ENCODE measurements at regions not wholly inside any gene's neighbourhood (a gene's known extent, or its start where the extent isn't known, plus 50 kb on each side); places are given as distances from the start of the nearest gene placed in this dataset.

- no peak for DNase-seq (ENCODE audit: low read depth in 4 of 6, low spot score in 6 of 6)
- no peak overlapping the region for H3K4me3 ChIP-seq (ENCODE audit: low read depth, low read length)
- peaks cover 5% of the 10 kb centered on the region for H3K36me3 ChIP-seq (ENCODE audit: control insufficient read depth, insufficient read depth, low read length)
- 95% methylated on average over 10 of the region's 19 CpGs for WGBS (ENCODE audit: insufficient coverage)
- H3K9me3 ChIP-seq (ENCODE audit: control insufficient read depth, insufficient read depth, low read length): no peaks in the 10 kb centered on the region
- H3K27me3 ChIP-seq (ENCODE audit: control insufficient read depth, insufficient read depth, low read length): no peaks in the 10 kb centered on the region
- H3K27ac ChIP-seq (ENCODE audit: low read depth, low read length): no peak overlapping the region
- H3K4me1 ChIP-seq (ENCODE audit: control insufficient read depth, insufficient read depth, low read length): peaks cover 39% of the 10 kb centered on the region
These were observed 253.4 kb upstream of the SFSWAP start for GRCh38 chr12:131457331-131458047.

GRCh38 chr12:131458048-131458374 lies 252.9 kb upstream of the SFSWAP start:
- WGBS (ENCODE audit: insufficient coverage): 71% methylated on average over 7 of the region's 9 CpGs
- H3K9me3 ChIP-seq (ENCODE audit: control insufficient read depth, insufficient read depth, low read length): no peaks in the 10 kb centered on the region
- peaks cover 5% of the 10 kb centered on the region for H3K36me3 ChIP-seq (ENCODE audit: control insufficient read depth, insufficient read depth, low read length)
- DNase-seq (ENCODE audit: low read depth in 4 of 6, low spot score in 6 of 6): no peak
- no peak overlapping the region for H3K27ac ChIP-seq (ENCODE audit: low read depth, low read length)
- no peak overlapping the region for H3K4me3 ChIP-seq (ENCODE audit: low read depth, low read length)
- no peaks in the 10 kb centered on the region for H3K27me3 ChIP-seq (ENCODE audit: control insufficient read depth, insufficient read depth, low read length)
- peaks cover 39% of the 10 kb centered on the region for H3K4me1 ChIP-seq (ENCODE audit: control insufficient read depth, insufficient read depth, low read length)

- no peaks in the 10 kb centered on the region for H3K27me3 ChIP-seq (ENCODE audit: control insufficient read depth, insufficient read depth, low read length)
- peaks cover 5% of the 10 kb centered on the region for H3K36me3 ChIP-seq (ENCODE audit: control insufficient read depth, insufficient read depth, low read length)
- H3K27ac ChIP-seq (ENCODE audit: low read depth, low read length): no peak overlapping the region
- peaks cover 39% of the 10 kb centered on the region for H3K4me1 ChIP-seq (ENCODE audit: control insufficient read depth, insufficient read depth, low read length)
- 80% methylated on average over 23 of the region's 31 CpGs for WGBS (ENCODE audit: insufficient coverage)
- no peaks in the 10 kb centered on the region for H3K9me3 ChIP-seq (ENCODE audit: control insufficient read depth, insufficient read depth, low read length)
- H3K4me3 ChIP-seq (ENCODE audit: low read depth, low read length): no peak overlapping the region
- peak in 2 of 6 donors; percentile 35 to 50 for DNase-seq (ENCODE audit: low read depth in 4 of 6, low spot score in 6 of 6)
These were observed 251.7 kb upstream of the SFSWAP start for GRCh38 chr12:131458931-131459772.

- Histone ChIP-seq H3K4me1 (ENCODE audit: control insufficient read depth, insufficient read depth, low read length) (peaks cover 34% of the 10 kb centered on the region), H3K27me3 (ENCODE audit: control insufficient read depth, insufficient read depth, low read length) (no peaks in the 10 kb centered on the region), H3K9me3 (ENCODE audit: control insufficient read depth, insufficient read depth, low read length) (no peaks in the 10 kb centered on the region), H3K36me3 (ENCODE audit: control insufficient read depth, insufficient read depth, low read length) (peaks cover 5% of the 10 kb centered on the region), H3K27ac (ENCODE audit: low read depth, low read length) (no peak overlapping the region), H3K4me3 (ENCODE audit: low read depth, low read length) (no peak overlapping the region)
- DNase-seq (ENCODE audit: low read depth in 4 of 6, low spot score in 6 of 6): no peak
- 46% methylated on average over 14 of the region's 21 CpGs for WGBS (ENCODE audit: insufficient coverage)
These were observed 251.0 kb upstream of the SFSWAP start for GRCh38 chr12:131459773-131460365.

GRCh38 chr12:131460520-131460919 lies 250.4 kb upstream of the SFSWAP start:
- 48% methylated on average over 5 of the region's 5 CpGs for WGBS (ENCODE audit: insufficient coverage)
- no peak overlapping the region for H3K4me3 ChIP-seq (ENCODE audit: low read depth, low read length)
- no peaks in the 10 kb centered on the region for H3K9me3 ChIP-seq (ENCODE audit: control insufficient read depth, insufficient read depth, low read length)
- H3K4me1 ChIP-seq (ENCODE audit: control insufficient read depth, insufficient read depth, low read length): peaks cover 30% of the 10 kb centered on the region
- H3K27me3 ChIP-seq (ENCODE audit: control insufficient read depth, insufficient read depth, low read length): no peaks in the 10 kb centered on the region
- DNase-seq (ENCODE audit: low read depth in 4 of 6, low spot score in 6 of 6): peak in 2 of 6 donors; percentile 69 to 88
- no peak overlapping the region for H3K27ac ChIP-seq (ENCODE audit: low read depth, low read length)
- peaks cover 5% of the 10 kb centered on the region for H3K36me3 ChIP-seq (ENCODE audit: control insufficient read depth, insufficient read depth, low read length)

- peaks cover 5% of the 10 kb centered on the region for H3K36me3 ChIP-seq (ENCODE audit: control insufficient read depth, insufficient read depth, low read length)
- no peak overlapping the region for H3K4me3 ChIP-seq (ENCODE audit: low read depth, low read length)
- H3K27ac ChIP-seq (ENCODE audit: low read depth, low read length): no peak overlapping the region
- no peaks in the 10 kb centered on the region for H3K27me3 ChIP-seq (ENCODE audit: control insufficient read depth, insufficient read depth, low read length)
- no peaks in the 10 kb centered on the region for H3K9me3 ChIP-seq (ENCODE audit: control insufficient read depth, insufficient read depth, low read length)
- WGBS (ENCODE audit: insufficient coverage): 71% methylated on average over 1 of the region's 2 CpGs
- no peak for DNase-seq (ENCODE audit: low read depth in 4 of 6, low spot score in 6 of 6)
- peaks cover 30% of the 10 kb centered on the region for H3K4me1 ChIP-seq (ENCODE audit: control insufficient read depth, insufficient read depth, low read length)
These were observed 249.8 kb upstream of the SFSWAP start for GRCh38 chr12:131461096-131461495.

- WGBS (ENCODE audit: insufficient coverage): no CpG with 5 or more reads among the region's 4 CpGs
- H3K27me3 ChIP-seq (ENCODE audit: control insufficient read depth, insufficient read depth, low read length): no peaks in the 10 kb centered on the region
- H3K4me3 ChIP-seq (ENCODE audit: low read depth, low read length): no peak overlapping the region
- H3K9me3 ChIP-seq (ENCODE audit: control insufficient read depth, insufficient read depth, low read length): peaks cover 2% of the 10 kb centered on the region
- no peaks in the 10 kb centered on the region for H3K36me3 ChIP-seq (ENCODE audit: control insufficient read depth, insufficient read depth, low read length)
- peaks cover 19% of the 10 kb centered on the region for H3K4me1 ChIP-seq (ENCODE audit: control insufficient read depth, insufficient read depth, low read length)
- peak in 1 of 6 donors; percentile 88 for DNase-seq (ENCODE audit: low read depth in 4 of 6, low spot score in 6 of 6)
- no peak overlapping the region for H3K27ac ChIP-seq (ENCODE audit: low read depth, low read length)
These were observed 247.7 kb upstream of the SFSWAP start for GRCh38 chr12:131463174-131463573.

GRCh38 chr12:131464081-131464480 lies 246.8 kb upstream of the SFSWAP start:
- H3K4me3 ChIP-seq (ENCODE audit: low read depth, low read length): no peak overlapping the region
- no peaks in the 10 kb centered on the region for H3K27me3 ChIP-seq (ENCODE audit: control insufficient read depth, insufficient read depth, low read length)
- DNase-seq (ENCODE audit: low read depth in 4 of 6, low spot score in 6 of 6): no peak
- peaks cover 2% of the 10 kb centered on the region for H3K9me3 ChIP-seq (ENCODE audit: control insufficient read depth, insufficient read depth, low read length)
- H3K36me3 ChIP-seq (ENCODE audit: control insufficient read depth, insufficient read depth, low read length): no peaks in the 10 kb centered on the region
- peaks cover 17% of the 10 kb centered on the region for H3K4me1 ChIP-seq (ENCODE audit: control insufficient read depth, insufficient read depth, low read length)
- WGBS (ENCODE audit: insufficient coverage): no CpG with 5 or more reads among the region's 1 CpG
- no peak overlapping the region for H3K27ac ChIP-seq (ENCODE audit: low read depth, low read length)

GRCh38 chr12:131466306-131466705 lies 244.6 kb upstream of the SFSWAP start:
- H3K4me3 ChIP-seq (ENCODE audit: low read depth, low read length): no peak overlapping the region
- no peak overlapping the region for H3K27ac ChIP-seq (ENCODE audit: low read depth, low read length)
- H3K4me1 ChIP-seq (ENCODE audit: control insufficient read depth, insufficient read depth, low read length): peaks cover 9% of the 10 kb centered on the region
- H3K9me3 ChIP-seq (ENCODE audit: control insufficient read depth, insufficient read depth, low read length): peaks cover 2% of the 10 kb centered on the region
- 98% methylated on average over 4 of the region's 5 CpGs for WGBS (ENCODE audit: insufficient coverage)
- no peak for DNase-seq (ENCODE audit: low read depth in 4 of 6, low spot score in 6 of 6)
- H3K27me3 ChIP-seq (ENCODE audit: control insufficient read depth, insufficient read depth, low read length): no peaks in the 10 kb centered on the region
- no peaks in the 10 kb centered on the region for H3K36me3 ChIP-seq (ENCODE audit: control insufficient read depth, insufficient read depth, low read length)
